ENCODE measurements at regions not wholly inside any gene's neighbourhood (a gene's known extent, or its start where the extent isn't known, plus 50 kb on each side); places are given as distances from the start of the nearest gene placed in this dataset.
"Not testable (repeated sequence)": the region's sequence is repeated elsewhere in the genome, so short reads cannot be mapped to it uniquely, and the experiment has no call there.

DNA sequence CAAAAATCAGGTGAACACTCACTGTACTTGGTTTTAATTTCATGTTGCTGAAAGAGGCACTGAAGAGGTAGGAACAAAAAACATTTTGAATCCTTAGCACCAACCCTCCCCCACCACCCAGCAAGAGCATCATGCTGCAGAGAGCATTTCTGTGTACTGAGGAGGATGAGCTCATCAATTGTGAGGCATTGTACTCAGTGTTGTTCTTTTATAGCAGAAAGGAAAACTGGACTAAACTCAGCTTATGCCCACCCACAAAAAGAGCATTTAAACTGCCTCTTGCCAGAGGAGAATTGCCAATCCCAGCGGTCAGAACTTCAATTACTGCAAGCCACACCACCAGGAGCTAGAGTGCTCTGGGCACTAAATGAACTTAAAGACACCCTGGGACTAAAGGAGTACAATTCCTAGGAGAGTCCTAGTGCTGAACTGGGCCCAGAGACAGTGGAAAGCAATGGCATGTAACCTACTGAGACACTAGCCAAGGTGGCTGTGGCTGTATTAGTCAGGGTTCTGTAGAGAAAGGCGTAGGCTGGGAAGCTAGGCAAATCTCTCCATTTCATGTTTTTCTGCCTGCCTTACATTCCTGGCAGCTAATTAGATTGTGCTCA is 280.7 kb upstream of the KLHL4 start:
- DNase-seq: no peak

DNA sequence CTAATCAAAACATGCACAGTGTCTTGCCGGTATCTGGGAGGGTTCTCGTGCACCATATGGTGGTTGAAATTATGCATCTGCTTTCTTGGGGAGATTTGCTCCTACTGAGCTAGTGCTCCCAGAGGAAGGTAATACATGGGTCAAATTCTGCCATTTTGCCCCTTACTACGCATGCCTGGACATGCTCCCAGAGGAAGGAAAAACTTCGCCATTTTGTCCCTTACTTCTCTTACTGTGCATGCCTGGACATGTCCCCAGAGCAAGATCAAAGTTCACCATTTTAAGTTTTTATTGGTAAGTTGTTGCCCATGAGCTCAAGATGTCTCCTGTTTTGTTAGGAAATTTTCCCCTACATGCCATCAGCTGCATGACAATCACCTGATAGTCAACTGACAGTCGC is 252.1 kb upstream of the KLHL4 start:
- DNase-seq: no peak

DNA sequence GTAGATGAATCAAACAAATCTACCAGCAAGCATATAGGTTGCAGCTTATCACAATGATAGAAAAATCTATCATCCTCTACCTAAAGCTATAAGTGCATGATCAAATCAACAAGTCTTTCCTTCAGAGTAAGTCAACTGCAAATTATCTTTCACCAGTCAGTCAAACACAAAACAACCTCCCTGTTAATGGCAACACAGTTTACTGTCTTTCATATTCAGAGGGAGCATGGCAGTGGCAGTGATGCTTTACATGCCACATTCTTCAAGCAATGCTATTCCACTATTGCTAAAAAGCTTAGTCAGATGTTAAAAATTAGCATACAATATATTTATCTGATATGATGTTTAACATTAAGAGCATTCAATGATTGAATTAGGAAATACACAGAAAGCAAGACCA is 245.1 kb upstream of the KLHL4 start:
- DNase-seq: no peak

DNA sequence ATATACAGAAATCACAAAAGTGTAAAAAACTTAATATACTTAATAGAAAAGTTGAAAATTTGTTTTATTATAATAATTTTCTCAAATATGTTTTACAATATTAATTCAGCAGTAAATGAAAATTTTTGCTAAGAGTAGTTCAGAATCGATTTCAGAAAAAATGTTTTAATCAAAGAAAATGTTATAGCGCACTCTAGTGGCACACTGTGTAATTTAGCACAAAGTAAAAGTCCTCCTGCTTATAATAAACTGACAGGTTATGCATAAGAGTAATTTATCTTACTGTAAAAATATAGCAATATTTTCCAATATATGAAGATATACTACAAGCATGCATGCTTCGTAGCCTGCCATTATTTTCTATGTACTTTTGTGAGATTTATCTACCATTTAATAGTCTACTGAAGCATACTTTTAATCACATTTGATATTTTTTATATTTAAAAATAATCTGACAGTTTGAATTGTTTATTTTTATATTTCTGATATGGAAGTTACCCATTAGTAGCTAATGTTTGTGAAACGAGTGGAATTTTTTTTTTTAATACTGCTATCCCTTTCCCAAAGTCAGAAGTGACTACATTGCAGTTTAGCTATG is 217.9 kb upstream of the KLHL4 start:
- peak; percentile 11 for DNase-seq

DNA sequence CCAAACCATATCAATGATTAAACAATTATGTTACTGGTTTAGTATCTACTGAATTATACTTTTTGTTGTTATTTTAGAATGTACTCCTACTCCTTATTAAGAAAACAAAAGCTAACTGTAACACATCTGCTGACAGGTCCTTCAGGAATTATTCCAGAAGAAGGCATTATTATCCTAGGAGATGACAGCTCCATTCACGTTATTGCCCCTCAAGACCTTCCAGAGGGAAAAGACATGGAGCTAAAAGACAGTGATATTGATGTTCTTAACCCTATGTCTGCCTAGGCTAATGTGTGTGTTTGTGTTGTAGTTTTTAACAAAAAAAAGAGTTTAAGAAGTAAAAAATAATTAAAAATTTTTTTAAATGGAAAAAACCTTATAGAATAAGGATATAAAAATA is 206.8 kb upstream of the KLHL4 start:
- no peak for DNase-seq

DNA sequence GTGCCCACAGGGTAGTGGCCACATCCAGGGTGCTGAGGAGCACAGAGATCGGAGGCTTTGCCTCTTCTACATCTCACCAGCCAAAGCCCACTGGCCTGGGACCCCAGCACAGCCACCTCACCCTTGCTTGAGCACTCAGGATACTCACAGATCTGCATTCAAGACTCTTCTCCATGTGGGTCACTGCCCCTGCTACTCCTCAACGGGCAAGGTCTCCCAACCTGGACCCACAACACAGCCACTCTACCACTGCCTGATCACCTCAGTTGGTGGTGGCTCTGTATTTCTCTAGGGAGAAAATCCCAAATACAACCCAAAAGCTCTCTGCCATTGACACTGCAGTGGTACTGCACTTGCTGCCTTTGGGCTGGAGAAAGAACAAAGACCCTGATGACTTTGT is 190.3 kb upstream of the KLHL4 start:
- no peak for DNase-seq

DNA sequence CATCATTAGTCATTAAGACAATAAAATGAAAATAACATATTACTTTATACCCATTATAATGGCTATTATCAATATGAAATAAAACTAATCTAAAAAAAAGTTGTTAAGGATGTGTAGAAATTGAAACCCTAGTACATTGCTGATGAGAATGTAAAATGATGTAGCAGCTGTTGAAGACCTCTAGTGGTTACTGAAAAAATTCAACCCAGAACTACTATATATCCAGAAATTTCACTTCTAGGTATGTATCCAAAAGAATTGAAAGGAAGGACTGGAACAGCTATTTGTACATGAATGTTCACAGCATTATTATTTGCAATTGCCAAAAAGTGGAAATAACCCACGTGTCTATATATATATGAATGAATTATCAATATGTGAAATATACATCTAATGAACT is 180.3 kb upstream of the KLHL4 start:
- no peak for DNase-seq

- no peak for DNase-seq
These were observed 179.1 kb upstream of the KLHL4 start for GRCh38 chrX:87338510-87338909.

DNA sequence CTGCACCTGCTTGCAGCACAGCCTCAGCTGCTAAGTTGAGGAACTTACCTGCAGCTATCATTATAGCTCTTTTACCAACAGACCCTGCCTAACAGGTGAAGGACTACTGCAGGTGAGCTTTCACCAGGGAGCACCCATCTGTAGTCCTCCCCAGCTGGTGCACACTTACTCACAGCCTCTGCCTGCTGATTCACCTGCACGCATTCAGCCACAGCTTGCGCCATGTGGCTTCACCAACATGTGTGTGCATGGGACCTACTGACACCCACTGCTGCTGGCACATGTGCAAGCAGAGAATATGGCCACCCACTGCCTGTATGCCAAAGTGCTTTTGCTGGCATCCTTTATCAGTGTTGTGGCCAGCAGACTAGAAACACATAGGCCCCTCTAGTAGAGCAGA is 146.7 kb upstream of the KLHL4 start:
- no peak for DNase-seq

GRCh38 chrX:87374324-87374723 is 143.3 kb upstream of the KLHL4 start:
- DNase-seq: no peak

- DNase-seq: no peak
These were observed 140.7 kb upstream of the KLHL4 start for GRCh38 chrX:87376896-87377295.

GRCh38 chrX:87388381-87388780 is 129.2 kb upstream of the KLHL4 start:
- no peak for DNase-seq

GRCh38 chrX:87391742-87392141 is 125.9 kb upstream of the KLHL4 start:
- no peak for DNase-seq

DNA sequence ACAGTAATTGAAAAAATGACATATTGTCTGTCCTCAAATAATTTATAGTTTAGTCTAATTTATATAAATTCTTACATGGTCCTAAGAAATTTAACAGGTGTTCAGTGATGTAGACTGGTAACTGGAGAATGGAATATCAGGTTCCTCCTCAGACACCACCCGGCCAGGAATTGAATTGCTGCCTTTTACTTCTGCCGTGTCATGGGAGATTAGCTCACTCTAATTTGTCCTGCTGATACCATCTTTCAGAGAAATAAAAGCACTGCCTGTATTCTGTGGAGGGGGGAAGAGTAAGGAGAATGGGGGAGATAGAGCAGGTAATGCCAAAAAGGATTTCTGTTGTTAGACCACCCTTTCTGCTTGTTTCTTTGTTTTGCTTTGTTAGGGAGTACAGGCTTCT is 125.2 kb upstream of the KLHL4 start:
- no peak for DNase-seq

DNA sequence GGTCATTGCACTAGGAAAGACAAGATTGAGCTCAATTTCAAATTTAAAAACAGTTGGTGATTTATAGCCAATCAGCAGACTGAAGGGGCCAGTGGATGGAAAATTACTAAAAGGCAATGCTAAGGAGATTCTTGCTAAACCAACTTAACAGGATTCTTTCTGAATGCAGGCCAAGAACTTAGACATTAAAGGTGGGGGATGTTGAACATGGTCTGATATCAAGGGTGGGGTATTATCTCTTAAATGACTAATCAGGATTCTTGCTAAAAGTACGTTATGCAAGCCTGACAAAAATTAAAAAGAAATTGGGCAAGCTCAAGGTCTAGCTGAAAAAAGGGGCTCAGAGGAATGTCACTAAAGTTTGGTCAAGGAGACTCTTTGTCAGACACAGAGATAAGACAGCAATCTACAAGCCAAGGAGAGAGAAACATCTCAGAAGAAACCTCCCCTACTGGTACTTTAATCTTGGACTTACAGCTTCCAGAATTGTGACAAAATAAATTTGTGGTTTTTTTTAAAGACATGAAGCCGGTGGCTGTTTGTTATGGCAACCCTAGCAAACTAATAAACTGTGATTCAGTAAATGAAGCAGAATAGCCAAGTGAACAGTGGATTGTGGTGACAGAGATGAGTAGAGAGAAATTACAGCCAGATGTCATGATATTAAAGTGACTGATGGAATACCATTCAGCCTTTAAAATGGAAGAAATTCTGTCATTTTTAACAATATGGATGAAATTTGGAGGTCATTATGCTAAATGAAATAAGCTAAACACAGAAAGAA is 120.3 kb upstream of the KLHL4 start:
- no peak for DNase-seq

DNA sequence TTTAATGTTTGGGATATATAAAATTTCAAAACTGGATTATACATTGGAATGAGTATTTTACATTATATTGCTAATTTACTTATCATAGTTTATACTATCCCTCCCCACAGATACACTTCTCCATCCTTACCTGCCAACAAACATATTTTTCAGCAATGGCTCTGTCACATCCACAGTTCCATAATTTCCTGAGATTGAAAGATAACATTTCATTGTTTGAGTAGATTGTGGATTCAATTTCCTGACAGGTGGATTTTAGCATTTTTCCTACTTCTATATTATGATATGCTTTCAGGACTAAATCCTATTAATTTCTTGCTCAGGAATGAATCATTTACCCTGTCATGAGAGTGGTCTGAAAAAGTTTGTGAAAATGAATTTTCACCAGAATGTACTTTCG is 115.3 kb upstream of the KLHL4 start:
- no peak for DNase-seq

DNA sequence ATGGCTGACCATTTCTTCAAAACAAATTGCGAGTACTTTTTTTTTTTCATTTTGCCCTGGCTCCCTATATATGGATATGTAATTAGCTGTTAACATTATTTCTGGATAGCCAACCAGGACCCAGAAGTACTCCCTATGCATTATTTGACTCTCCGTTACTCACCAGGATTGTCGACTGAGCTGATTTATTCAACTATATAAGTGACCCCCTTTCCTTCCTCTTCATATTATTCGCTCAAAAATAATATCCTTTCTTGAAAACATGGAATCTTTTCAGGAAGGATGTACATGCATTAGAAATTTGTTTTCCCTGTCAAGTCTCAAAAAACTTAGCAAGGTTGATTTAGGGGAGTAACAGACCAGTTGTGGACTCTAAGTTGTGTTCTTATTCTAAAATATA is 114.1 kb upstream of the KLHL4 start:
- no peak for DNase-seq

DNA sequence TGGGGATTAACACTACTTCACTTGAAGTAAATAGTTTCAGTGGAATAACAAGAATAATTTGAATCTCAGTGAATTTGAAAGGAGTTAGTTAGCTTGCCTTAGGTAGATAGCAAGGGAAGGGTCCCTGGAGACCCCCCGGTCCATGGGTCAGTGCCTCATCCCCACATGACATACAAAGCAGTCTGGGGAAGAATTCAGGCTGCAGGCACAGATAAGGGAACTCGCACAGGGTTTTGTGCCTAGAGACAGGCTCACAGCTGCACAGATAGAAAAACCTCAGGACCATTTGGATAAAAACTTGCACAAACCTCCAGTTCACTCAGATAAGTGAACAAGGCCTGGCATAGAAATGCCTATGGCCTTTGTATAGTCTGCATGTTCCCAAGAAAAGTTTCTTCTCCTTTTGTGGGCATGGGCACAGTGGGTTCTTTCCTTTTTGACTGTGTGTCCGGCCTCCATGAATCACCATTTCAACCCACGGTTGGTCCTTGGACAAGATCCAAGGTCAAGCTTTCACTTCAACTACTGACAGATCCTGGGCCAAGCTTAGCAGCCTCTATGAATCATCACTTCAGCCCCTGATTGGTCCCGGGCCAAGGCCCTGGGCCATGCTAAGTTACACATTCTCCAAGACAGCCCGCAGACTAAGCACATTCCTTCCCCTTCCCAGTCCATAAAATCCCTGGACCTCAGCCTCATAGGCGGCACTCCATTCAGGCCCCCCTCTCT is 108.3 kb upstream of the KLHL4 start:
- no peak for DNase-seq

DNA sequence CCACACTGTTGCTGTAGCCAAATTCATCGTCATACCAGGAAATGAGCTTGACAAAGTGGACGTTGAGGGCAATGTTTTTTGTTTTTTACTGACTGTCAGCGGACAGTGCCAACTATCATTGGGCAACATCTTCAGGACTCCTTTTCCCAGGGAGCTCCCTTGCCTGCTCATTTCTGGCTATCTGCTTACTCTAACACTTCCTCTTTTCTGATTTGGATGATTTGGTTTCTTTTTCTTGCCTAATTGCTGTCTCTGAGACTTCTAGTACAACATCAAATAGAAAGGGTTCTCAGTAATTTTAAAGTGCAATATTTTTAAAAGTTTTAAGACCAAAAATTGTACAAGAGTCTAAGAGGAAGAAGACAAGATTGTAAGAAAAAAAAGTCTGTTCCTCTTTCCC is 92.0 kb upstream of the KLHL4 start:
- DNase-seq: no peak

DNA sequence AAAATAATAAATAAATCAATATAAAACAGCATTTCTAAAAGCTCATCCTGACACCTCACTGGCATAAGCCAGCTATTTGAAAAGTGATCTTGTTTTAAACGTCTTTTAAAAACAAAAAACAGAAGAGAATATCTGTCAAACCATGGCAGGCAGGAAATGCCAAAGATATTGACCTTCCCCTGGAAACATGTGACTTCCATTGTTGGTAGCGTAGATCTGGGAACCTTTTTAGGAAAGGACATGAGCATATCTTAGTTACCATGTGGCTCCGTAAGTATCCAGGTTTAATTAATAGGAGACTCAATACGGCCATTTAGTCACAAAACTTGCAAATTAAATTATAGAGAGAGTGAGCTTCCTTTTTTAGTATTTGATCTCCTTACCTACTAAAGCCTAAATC is 83.0 kb upstream of the KLHL4 start:
- DNase-seq: no peak

DNA sequence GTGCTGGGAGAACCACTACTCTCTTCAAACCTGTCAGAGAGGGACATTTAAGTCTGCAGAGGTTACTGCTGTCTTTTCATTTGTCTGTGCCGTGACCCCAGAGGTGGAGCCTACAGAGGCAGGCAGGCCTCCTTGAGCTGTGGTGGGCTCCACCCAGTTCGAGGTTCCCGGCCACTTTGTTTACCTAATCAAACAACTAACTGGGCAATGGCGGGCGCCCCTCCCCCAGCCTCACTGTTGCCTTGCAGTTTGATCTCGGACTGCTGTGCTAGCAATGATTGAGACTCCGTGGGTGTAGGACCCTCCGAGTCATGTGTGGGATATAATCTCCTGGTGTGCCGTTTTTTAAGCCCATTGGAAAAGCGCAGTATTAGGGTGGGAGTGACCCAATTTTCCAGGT is 69.0 kb upstream of the KLHL4 start:
- not testable (repeated sequence) for DNase-seq

DNA sequence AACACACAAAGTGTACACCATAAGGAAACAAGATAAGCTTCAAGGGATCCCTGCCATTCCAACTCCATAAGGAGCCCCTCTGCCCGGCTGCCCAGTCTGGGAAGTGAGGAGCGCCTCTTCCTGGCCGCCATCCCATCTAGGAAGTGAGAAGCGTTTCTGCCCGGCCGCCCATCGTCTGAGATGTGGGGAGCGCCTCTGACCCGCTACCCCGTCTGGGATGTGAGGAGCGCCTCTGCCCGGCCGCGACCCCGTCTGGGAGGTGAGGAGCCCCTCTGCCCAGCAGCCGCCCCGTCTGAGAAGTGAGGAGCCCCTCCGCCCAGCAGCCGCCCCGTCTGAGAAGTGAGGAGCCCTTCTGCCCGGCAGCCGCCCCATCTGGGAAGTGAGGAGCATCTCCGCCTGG is 51.8 kb upstream of the KLHL4 start:
- not testable (repeated sequence) for DNase-seq

Data from NCI-H1092 treated with DMSO at 0.1 percent for 48 hours (cell line).